HG03575 (cell line): ENCODE measurements at regions not wholly inside any gene's neighbourhood (a gene's known extent, or its start where the extent isn't known, plus 50 kb on each side); places are given as distances from the start of the nearest gene placed in this dataset.
"Not testable (repeated sequence)": the region's sequence is repeated elsewhere in the genome, so short reads cannot be mapped to it uniquely, and the experiment has no call there.

Experiments
- ATAC-seq: cut with Tn5 transposase; IDR thresholded peaks from one replicate; pipeline ENCODE4 v1.9.1; 2021; ENCODE audit not compliant: unreplicated experiment, insufficient number of reproducible peaks, low FRiP score; ENCODE audit errors: extremely low read depth

GRCh38 chr14:87754520-87755223, 238.3 kb downstream of the GALC start:
- no peak for ATAC-seq

GRCh38 chr14:87748558-87748957, 244.4 kb downstream of the GALC start:
- ATAC-seq: no peak

DNA sequence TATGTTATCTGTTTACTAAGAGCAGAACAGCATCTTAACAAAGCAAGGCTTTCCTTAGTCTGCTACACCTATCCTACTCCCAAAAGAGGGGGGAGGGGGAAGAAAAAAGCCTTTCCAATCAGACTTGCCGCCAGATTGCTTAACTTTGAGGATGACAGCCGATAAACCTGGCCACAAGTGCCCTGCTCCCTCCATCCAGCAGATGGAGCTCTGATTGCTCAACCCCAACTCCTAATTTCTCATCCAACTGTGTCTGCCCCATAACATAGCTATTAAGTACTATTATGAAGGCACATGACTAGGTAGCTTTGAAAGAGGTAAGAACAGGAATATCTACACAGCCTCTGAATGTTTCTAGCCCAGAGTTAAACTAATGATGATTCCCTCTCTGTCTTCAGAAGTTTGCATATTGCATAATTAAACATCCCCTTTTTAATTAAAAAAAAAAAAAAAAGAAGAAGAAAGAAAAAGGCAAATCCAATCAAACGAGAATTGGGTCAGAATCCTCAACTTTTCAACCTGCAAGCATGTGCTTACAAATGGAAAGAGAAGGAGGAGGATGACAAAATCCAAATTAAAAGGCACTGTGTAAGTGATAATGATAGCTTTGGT, 247.4 kb downstream of the GALC start:
- ATAC-seq: no peak

DNA sequence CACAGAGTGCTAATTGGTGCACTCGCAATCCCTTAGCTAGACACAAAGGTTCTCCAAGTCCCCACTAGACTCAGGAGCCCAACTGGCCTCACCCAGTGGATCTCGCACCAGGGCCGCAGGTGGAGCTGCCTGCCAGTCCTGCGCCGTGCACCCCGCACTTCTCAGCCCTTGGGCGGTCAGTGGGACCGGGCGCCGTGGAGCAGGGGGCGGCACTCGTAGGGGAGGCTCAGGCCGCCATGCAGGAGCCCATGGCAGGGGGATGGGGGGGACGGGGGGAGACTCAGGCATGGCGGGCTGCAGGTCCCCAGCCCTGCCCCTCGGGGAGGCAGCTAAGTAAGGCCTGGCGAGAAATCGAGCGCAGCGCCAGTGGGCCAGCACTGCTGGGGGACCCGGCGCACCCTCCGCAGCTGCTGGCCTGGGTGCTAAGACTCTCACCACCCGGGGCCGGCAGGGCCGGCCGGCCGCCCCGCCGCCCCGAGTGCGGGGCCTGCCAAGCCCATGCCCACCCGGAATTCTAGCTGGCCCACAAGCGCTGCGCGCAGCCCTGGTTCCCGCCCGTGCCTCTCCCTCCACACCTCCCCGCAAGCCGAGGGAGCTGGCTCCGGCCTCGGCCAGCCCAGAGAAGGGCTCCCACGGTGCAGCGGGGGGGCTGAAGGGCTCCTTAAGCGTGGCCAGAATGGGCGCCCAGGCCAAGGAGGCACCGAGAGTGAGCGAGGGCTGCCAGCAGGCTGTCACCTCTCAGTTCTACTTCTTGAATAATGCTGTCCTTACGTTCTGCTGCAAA, 258.2 kb downstream of the GALC start:
- not testable (repeated sequence) for ATAC-seq

- not testable (repeated sequence) for ATAC-seq
These were observed 259.9 kb downstream of the GALC start for GRCh38 chr14:87733115-87733514.

DNA sequence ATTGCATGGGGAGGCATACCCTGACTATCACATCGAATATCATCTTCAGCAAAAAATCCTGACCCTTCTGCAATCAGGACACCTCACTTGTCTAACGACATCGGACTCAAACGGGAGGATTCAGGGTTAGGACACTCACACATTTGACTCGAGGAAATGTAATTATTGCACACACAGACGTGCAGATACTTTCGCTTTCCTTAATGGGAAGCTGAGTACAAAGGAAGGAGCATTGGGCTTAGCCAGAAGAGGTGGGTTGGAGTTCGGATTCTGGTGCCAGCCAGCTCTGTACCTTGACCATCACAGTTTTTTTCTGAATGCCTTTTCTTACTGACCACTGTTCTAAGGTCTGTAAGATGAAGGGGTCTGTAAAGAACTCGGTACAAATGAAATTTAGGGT, 260.4 kb downstream of the GALC start:
- no peak for ATAC-seq

GRCh38 chr14:87725318-87725717, 267.7 kb downstream of the GALC start:
- no peak for ATAC-seq

DNA sequence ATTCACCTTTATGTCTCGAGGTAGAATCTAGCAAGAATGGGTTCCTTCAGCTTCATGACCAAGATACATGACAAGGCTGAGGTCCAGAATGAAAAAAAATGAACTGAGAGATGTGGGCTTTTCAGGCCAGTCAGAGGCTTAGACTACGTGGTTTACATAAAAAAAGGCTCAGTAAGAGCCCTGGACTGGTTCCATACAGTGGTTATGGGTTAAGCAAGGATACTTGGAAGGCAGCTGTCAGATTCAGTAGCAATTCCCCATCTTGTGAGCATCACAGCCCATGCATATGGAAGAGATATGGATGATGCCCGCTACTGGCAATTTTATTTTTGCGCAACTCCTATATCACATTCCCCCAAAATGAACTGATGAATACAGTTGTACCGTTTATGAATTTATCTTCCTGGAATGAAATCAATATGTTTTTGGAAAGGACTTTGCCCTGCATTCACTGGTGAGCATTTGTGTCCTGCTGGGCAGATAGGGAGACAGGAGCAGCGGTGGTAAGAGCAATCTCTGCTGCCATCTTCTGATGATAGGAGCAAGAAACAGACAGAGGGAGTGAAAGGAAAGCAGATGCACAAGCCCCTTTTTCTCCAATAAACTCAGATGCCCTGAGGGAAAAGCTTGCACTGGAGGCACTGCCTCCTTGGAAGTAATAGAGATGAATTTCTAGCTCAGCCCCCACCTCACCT, 280.4 kb downstream of the GALC start:
- ATAC-seq: no peak

GRCh38 chr14:87705439-87705896, 287.5 kb downstream of the GALC start:
- ATAC-seq: no peak

- no peak for ATAC-seq
These were observed 294.5 kb downstream of the GALC start for GRCh38 chr14:87698481-87698880.

DNA sequence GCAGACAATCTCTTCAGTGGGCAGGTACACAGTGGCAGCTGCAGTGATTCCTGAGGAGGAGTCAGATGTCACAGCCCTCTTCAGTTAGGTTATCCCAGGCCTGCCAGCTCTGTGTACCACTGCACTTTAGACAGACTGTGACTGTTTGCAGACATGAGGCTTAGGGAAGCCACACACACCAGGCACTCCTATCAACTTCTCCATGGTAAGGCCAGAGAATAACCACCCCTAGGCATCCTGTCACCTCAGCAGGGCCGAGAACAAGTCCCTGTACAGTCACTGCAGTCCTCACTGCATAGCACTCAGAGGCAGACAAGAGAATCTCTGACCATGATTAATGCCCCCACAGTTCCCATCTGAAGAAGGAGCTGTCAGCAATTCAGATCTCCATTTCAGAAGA, 296.5 kb downstream of the GALC start:
- ATAC-seq: no peak

DNA sequence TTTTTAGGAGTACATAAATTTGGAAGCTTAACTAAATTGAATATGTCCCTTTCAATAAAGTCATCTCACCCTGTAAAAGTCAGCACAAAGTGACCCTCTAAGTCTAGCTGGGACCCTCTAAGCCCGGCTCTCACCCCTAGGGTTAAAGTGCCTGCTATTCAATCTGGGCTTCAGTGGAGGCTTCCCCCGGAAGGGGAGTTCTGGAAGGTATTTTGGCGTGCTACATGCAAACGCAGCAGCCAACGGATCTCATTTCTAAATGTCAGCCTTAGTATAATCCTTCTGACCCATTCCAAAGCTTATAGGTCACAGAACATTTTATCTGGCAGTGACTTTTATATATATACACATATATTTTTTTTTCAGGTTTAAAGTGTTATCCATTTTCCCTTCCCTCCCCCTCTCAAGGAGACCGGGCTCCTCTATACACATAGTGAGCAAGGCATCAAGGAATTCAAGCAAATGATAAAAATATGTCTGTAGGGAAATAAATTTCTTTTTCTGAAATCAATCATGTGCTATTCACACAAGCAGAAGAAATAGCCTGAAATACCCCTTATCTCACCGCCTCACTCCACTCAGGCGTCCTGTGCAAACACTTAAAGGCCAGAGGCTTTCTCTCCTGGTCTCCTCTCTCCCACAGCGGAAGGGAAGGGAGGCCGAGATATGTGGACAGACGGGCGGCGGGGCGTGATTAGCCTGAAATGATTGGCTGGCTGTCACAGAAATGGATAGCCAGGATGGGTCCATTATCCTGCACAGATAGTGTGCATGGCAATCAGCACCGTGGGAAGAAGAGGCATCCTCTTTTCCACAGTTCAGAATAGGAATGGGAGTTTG, 301.7 kb downstream of the GALC start:
- ATAC-seq: no peak

DNA sequence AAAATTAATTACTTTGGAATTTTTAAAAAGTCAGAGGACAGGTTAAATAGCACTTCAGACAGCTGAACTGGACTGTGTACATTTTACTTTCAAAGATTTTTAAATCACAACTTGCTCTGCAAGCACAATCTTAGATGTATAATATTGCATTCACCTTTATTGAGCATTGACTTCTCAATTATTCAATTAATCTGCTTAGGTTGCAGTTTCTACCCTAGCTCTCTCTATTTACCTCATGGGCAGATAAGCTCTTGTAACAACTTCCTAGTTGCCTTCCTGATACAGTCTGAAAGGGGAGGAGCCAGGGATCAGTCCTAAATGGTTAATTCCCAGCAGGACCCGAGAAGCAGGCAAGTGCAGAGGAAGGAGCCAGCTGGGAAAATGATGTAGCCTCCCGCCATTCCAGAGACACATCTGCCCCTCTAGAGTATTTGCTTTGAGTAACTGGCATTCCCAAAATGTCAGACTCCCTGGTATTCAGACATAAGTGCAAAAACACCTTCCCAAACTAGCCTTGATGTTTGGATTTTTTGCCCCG, 302.8 kb downstream of the GALC start:
- no peak for ATAC-seq

- no peak for ATAC-seq
These were observed 304.5 kb downstream of the GALC start for GRCh38 chr14:87688524-87688923.

- ATAC-seq: no peak
These were observed 305.6 kb downstream of the GALC start for GRCh38 chr14:87687420-87687819.

- no peak for ATAC-seq
These were observed 306.2 kb downstream of the GALC start for GRCh38 chr14:87686746-87687145.

- ATAC-seq: no peak
These were observed 313.1 kb downstream of the GALC start for GRCh38 chr14:87679866-87680265.

DNA sequence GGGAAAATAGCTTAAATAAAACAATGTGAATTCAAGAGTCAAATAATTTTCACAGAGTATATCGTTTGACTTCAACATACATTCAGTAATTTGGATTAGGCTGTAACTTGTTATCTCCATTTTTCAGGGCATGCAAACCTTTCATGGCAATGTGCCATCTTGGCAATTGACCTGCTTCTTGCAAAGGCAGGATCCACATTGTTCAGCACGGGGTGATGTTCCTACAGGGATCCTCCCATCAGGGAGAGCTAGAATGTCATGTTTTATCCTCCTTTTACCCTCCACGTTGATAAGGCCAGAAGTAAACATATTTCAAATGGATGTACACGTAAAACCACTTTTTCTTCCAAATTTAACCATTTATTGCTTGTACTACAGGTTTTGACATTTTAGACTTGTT, 314.4 kb downstream of the GALC start:
- no peak for ATAC-seq
